C4-2B (cell line): ENCODE measurements at regions not wholly inside any gene's neighbourhood (a gene's known extent, or its start where the extent isn't known, plus 50 kb on each side); places are given as distances from the start of the nearest gene placed in this dataset.

ENCODE experiments used
- CTCF ChIP-seq: fragments of 450-650 bp; conservative IDR thresholded peaks from 2 replicates; pipeline ENCODE4 v1.5.1; 2017; ENCODE audit warnings: mild to moderate bottlenecking
- ZFX ChIP-seq: fragments of 450-650 bp; IDR thresholded peaks from 2 replicates; pipeline ENCODE4 v1.6.1; 2017

- TF ChIP-seq CTCF (no peak), ZFX (no peak)
Measured at GRCh38 chr2:172313715-172314341, 113.6 kb upstream of the ITGA6 start.
